Kidney tubule cell (primary cell): ENCODE measurements at regions not wholly inside any gene's neighbourhood (a gene's known extent, or its start where the extent isn't known, plus 50 kb on each side); places are given as distances from the start of the nearest gene placed in this dataset.

Experiments used
- DNase-seq: peaks from one replicate; pipeline ENCODE4 v3.0.0-alpha.2; 2018; ENCODE audit warnings: low spot score

DNA sequence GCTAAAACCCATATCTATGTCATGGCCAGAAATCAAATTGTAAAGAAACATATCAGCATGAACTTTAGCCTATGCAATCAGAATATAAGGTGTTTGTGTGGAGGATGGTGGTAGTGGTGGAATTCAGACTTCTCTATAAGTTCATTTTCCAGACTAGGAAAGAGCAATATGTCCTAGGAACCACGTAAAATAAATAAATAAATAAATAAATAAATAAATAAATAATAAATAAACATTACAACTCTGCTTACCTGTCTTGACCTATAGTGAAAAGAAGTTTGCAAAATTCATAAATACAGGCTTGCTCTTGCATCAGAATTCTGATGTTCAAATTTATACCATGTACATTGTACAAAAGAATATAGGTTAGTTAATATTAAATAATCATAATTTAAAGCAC is 1382.6 kb upstream of the ADGRL2 start:
- DNase-seq: no peak

DNA sequence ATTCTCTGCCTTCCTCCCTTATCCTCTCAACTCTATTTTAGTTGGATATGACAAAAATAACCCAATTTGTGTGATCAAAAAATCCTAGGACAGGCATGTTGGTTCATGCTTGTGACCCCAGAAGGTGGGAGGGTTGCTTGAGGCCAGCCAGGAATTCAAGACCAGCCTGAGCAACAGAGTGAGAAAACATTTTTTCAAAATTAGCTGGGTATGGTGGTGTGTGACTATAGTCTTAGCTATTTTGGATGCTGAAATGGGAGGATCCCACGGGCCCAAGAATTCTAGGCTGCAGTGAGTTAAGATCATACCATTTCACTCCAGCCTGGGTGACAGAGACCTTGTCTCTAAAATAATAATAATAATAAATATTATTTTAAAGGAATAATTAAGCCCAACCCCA is 1383.1 kb upstream of the ADGRL2 start:
- DNase-seq: peak; percentile 57

DNA sequence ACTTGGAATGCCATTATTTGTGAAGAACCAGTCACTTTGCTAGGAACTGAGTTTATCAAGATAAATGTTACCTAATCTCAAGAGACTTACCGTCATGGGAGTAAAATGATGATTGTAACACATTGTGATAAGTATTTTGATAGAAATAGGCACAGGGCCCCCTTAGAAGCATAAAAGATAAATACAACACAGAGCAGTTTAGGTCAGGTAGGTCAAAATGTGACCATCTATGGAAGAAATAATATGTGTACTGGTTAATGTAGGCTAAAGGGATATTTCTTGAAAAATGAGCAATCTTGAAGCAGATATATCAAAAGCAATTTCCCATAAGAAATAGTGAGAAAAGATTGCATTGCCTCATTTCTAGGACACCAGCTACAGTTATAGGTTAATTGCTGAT is 1386.8 kb upstream of the ADGRL2 start:
- no peak for DNase-seq

DNA sequence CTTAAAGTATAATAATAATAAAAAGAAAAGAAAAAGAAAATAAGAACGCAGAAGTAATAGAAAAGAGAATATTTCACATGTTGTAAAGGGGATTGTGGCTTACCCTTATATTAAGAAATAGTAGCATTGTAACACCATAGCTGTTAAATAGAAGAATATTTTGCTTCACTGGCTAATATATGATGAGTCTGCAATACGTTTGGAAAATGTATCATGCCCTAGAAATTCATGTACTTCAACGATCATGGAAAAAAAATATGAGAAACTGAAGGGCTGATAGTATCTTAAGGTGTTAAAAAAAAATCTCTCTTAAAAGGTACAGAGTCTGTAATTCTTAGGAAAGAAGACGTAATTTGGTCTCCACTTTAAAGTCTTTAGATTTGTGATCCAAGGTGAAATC is 1390.5 kb upstream of the ADGRL2 start:
- DNase-seq: no peak

GRCh38 chr1:80403471-80403893 is 1397.0 kb upstream of the ADGRL4 start:
- DNase-seq: no peak

DNA sequence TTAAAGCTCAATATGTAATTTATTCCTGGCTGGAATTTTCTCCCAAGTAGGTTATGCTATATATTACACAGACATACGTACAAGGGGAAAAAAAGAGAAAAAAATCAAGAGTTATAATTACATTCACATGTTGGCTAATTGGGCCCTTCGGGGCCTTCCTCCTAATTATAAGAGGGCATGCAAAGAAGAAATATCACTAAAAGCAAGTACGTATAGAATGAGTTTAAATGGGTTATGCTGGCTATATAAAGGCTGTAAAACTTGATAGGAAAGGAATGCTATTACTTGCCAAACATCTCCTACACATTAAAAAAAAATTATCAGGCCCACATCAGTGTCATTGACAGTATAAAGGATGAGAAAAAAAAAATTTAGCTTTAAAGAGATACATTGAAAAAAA is 1396.1 kb upstream of the ADGRL4 start:
- DNase-seq: no peak

GRCh38 chr1:80401757-80402156 is 1395.2 kb upstream of the ADGRL4 start:
- no peak for DNase-seq

DNA sequence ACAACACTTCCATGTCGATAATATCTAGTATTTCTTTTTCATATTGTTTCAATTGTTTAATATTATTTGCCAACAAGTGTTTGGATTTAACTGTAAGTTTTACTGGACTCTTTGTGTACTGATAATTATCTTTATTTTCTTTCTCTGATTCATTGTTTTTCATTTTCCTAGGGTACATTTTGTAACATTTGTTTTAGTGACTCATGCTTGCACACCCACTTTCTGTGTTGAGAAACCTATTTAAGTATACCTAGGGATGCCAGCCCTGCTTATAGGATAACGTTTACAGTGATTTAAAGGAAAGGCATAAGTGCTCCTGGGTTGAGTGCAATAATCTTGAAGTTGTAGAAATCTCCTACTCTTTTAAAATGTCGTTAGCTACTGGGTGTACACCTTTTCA is 1386.0 kb upstream of the ADGRL4 start:
- no peak for DNase-seq

- DNase-seq: no peak
Measured at GRCh38 chr1:80385650-80386049, 1379.1 kb upstream of the ADGRL4 start.

DNA sequence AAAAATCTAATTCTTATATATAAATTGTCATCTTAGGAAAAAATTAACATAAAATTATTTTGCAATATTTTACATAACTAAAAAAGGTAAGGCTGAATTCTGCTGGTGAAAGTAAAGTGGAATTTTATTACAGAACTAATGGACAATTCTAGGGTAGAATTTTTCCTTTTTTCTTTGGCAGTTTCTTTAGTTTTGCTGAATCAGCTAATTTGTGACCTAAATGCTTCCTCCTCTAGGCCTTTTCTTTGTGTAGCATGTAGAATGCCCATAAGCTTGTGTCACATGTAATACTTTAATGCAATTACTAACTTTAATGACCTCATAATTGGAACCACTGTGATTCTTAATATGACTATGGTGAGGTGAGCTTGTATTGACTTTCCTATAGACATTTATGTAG is 1378.4 kb upstream of the ADGRL4 start:
- DNase-seq: no peak

DNA sequence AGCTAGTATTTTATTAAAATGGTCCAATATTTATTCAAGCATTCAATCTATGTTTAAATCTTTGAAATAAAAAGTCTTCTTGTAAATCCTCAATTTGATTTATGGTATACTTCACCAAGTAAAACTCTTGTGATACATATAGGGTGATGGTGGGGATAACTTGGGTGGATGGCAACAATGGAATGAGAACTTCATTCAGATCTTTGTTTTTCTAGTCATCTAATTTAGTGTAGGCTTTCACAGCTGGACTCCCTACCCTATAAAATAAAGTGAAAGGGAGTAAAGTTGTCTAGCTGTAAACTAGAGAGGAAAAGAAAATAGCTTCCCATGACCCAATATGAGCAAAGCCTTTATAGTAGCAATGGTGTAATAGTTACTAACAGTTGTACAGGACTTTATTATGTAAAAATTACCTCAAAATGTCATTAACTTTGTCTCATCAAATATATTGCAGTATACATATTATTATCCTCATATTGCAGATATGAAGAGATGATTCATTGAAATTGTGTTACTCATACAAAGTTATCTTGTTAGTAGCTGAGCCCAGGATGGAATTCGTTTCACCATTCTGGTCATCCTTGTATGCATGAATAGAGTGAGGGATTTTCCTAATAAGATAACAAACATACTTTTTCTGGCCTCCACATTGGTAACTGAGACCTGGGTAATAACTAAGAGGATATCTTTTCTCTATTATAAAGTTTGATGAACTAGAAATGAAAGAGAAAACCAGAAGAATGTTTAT is 1377.7 kb upstream of the ADGRL4 start:
- peak; percentile 7 for DNase-seq

GRCh38 chr1:80375662-80376061 is 1369.1 kb upstream of the ADGRL4 start:
- peak; percentile 92 for DNase-seq

GRCh38 chr1:80375109-80375508 is 1368.6 kb upstream of the ADGRL4 start:
- no peak for DNase-seq

GRCh38 chr1:80369780-80370179 is 1363.2 kb upstream of the ADGRL4 start:
- DNase-seq: no peak

DNA sequence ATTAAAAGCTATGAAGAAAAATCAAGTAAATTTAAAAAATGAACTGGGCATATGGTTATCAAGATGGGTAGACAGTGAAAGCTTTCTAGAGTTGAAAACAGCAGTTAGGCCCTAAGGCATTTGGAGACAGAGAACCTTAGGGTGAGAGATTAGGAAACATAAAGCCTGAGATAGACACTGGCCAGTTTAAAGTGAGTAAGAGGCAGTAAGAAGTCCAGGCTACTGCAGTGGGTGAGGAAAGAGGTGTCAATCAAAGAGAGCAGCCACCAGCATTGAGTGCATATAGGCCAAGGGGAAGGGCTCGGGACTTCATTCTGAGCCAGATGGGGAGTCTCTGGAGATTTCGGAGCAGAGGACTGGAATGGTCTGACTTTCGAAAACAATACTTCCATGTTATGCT is 1360.5 kb upstream of the ADGRL4 start:
- DNase-seq: no peak

GRCh38 chr1:80365359-80366021 is 1359.0 kb upstream of the ADGRL4 start:
- DNase-seq: peak; percentile 66

DNA sequence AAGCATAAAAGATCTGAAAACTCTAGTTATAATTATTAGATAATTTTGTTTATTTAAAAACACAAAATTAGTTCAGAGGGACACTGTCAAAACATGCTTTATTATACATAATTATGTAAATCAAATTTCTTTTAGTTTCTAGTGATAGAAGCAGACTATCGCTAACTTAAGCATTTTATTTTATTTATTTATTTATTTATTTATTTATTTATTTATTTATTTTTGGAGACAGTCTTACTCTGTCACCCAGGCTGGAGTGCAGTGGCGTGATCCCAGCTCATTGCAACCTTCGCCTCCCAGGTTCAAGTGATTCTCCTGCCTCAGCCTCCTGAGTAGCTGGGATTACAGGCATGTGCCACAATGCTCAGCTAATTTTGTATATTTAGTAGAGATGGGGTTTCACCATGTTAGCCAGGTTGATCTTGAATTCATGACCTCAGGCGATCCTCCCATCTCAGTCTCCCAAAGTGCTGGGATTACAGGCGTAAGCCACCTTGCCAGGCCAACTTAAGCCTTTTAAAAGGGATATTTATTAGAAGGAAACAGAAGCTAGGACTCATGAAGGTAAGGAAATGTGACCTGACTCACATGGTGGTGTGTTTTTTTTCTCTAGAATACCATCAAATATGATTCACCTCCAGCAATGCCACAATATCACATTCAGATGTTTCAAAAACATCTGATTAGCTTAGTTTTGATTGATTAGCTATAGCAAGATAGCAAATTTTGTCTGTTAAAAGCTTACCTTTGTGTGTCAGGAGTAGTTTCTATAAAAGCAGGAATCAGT is 1357.4 kb upstream of the ADGRL4 start:
- peak; percentile 73 for DNase-seq

DNA sequence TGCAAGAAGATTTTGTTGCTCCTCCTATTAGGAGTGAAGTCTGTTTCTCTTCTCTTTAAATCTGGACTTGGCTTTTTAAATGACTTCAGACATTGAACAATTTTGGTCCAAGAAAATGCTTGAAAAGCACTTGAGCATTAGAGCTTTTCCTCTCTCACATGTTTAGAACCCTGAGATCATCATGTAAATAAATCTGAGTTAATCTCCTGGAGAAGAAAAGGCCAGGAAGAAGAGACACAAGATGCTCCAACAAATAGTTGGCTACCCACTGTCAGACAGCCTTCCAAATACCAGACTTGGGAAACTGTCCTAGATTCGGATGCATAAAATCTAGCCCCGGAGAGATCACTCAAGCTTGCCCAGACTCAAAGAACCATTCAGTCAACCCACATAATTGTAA is 1353.1 kb upstream of the ADGRL4 start:
- DNase-seq: no peak

GRCh38 chr1:80349218-80349617 is 1342.7 kb upstream of the ADGRL4 start:
- DNase-seq: no peak

GRCh38 chr1:80341021-80341420 is 1334.5 kb upstream of the ADGRL4 start:
- no peak for DNase-seq

GRCh38 chr1:80318108-80318507 is 1311.6 kb upstream of the ADGRL4 start:
- DNase-seq: no peak

GRCh38 chr1:80310703-80311245 is 1304.2 kb upstream of the ADGRL4 start:
- DNase-seq: no peak

- no peak for DNase-seq
Measured at GRCh38 chr1:80305466-80305865, 1298.9 kb upstream of the ADGRL4 start.
